Glutamatergic neuron (in vitro differentiated cells): ENCODE measurements at regions not wholly inside any gene's neighbourhood (a gene's known extent, or its start where the extent isn't known, plus 50 kb on each side); places are given as distances from the start of the nearest gene placed in this dataset.

Source experiments
- DNase-seq: peaks from one replicate; pipeline ENCODE4 v3.0.0; 2022
- H3K27ac Mint-ChIP-seq: one replicate; pipeline ENCODE4 v1.8.0; 2020; ENCODE audit warnings: mild to moderate bottlenecking, mixed read lengths, inconsistent platforms; ENCODE audit not compliant: unreplicated experiment
- H3K27me3 Mint-ChIP-seq: one replicate; pipeline ENCODE4 v1.8.0; 2020; ENCODE audit warnings: mild to moderate bottlenecking, moderate library complexity, mixed read lengths, inconsistent platforms; ENCODE audit not compliant: unreplicated experiment
- H3K36me3 Mint-ChIP-seq: one replicate; pipeline ENCODE4 v1.8.0; 2020; ENCODE audit warnings: mild to moderate bottlenecking, mixed read lengths, inconsistent platforms; ENCODE audit not compliant: unreplicated experiment
- H3K4me1 Mint-ChIP-seq: one replicate; pipeline ENCODE4 v1.8.0; 2020; ENCODE audit warnings: mild to moderate bottlenecking, low read depth, mixed read lengths, inconsistent platforms; ENCODE audit not compliant: unreplicated experiment
- H3K4me3 Mint-ChIP-seq: one replicate; pipeline ENCODE4 v1.8.0; 2020; ENCODE audit warnings: mild to moderate bottlenecking, mixed read lengths, inconsistent platforms; ENCODE audit not compliant: unreplicated experiment
- H3K9me3 Mint-ChIP-seq: one replicate; pipeline ENCODE4 v1.8.0; 2020; ENCODE audit warnings: mild to moderate bottlenecking, moderate library complexity, mixed read lengths, inconsistent platforms; ENCODE audit not compliant: unreplicated experiment
- TF ChIP-seq, protein P1 (sequence below): fragments of 200-600 bp; sonication (generic); IDR thresholded peaks from one replicate; pipeline ENCODE4 v1.5.0; 2021; ENCODE audit not compliant: partially characterized antibody, unreplicated experiment

DNA sequence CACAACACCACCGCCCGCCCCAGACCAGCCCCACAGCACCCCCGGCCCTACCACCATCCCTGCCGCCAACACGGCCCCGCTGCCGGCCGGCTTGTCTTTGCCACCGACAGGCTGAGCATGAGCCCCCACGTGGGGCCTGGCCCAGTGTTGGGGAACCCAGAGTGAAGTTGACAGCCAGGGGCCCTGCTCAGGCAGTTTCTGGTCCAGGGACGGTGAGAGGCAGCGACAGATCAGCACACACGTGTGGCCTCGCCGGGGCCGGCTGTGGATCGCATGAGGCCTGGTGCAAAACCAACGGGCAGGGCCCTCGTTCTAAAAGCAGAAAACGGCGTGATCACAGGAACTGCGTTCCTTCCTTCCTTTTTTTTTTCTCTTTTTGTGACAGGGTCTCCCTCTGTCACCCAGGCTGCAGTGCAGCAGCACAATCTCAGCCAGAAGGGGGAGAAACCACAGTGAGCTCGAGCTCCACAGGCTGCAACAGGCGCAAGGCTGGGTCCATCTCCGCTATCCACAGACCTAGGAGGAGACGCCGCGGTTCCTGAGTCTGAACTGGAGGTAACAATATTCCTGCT, 50.5 kb upstream of the FBRSL1 start:
- Mint-ChIP-seq H3K9me3 (peaks cover 14% of the 10 kb centered on the region), H3K27me3 (peaks cover 16% of the 10 kb centered on the region), H3K4me1 (peaks cover 11% of the 10 kb centered on the region), H3K4me3 (no peak overlapping the region), H3K27ac (no peak overlapping the region), H3K36me3 (peaks cover 9% of the 10 kb centered on the region)
- TF ChIP-seq, protein P1, sequence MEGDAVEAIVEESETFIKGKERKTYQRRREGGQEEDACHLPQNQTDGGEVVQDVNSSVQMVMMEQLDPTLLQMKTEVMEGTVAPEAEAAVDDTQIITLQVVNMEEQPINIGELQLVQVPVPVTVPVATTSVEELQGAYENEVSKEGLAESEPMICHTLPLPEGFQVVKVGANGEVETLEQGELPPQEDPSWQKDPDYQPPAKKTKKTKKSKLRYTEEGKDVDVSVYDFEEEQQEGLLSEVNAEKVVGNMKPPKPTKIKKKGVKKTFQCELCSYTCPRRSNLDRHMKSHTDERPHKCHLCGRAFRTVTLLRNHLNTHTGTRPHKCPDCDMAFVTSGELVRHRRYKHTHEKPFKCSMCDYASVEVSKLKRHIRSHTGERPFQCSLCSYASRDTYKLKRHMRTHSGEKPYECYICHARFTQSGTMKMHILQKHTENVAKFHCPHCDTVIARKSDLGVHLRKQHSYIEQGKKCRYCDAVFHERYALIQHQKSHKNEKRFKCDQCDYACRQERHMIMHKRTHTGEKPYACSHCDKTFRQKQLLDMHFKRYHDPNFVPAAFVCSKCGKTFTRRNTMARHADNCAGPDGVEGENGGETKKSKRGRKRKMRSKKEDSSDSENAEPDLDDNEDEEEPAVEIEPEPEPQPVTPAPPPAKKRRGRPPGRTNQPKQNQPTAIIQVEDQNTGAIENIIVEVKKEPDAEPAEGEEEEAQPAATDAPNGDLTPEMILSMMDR = no peak
- DNase-seq = no peak

DNA sequence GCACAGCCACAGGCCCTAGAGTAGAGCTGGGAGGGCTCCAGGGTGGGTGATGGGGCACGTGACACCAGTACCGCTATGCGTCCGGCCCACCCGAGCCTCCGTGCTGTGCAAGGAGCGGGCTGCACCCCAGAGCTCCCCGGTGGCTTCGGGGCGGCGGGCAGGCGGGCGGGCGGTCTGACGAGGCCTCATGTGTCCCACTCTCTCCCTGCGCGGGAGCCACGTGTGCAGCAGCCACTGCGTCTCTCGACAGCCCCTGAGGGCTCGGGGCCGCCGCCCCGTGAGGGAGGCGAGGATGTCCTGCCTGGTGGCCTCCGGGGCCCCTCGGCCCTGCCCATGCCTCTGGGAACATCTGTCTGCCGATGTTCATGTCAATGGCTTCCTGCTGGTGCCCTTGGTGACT, 51.2 kb upstream of the FBRSL1 start:
- TF ChIP-seq, protein P1 = no peak
- Mint-ChIP-seq H3K4me1 (peaks cover 11% of the 10 kb centered on the region), H3K4me3 (no peak overlapping the region), H3K27me3 (peaks cover 16% of the 10 kb centered on the region), H3K27ac (no peak overlapping the region), H3K9me3 (peaks cover 13% of the 10 kb centered on the region), H3K36me3 (peaks cover 7% of the 10 kb centered on the region)
- no peak for DNase-seq

DNA sequence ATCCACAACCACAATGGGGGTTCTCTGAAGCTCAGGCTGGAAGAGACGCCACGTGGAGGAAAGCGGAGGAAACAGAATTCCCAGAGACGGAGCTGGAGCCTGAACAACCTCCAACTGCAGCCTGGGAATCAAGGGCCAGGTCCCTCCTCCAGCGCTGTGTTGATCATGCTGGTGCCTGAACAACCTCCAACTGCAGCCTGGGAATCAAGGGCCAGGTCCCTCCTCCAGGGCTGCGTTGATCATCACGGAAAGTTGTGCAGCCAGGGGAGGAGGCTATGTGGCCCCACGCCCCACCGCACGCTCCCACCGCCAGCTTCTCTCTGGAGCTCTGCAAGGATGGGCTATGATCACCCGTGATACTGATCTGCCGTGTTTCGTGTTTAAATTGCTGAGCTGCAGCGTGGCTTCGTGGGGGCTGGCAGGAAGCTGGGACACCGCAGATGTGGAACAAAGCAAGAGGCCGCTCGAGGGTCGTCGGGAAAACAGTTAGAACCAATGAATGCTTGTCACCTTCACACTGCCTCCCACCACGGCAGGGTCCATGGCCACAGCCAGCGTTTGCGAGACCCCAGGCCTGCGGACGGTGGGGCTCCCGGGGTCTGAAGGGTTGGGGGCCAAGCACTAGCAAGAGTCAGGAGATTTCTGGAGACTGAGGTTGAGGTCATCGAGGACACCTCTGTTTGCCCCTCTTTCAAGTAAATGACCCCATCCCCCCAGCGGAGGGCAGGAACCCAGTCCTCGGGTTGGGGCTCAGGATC, 51.8 kb upstream of the FBRSL1 start:
- peaks cover under 1% of the 10 kb centered on the region for H3K36me3 Mint-ChIP-seq
- peaks cover 8% of the 10 kb centered on the region for H3K4me1 Mint-ChIP-seq
- no peak overlapping the region for H3K27ac Mint-ChIP-seq
- no peak for DNase-seq
- H3K9me3 Mint-ChIP-seq = peaks cover 14% of the 10 kb centered on the region
- no peak overlapping the region for H3K4me3 Mint-ChIP-seq
- TF ChIP-seq, protein P1 = no peak
- peaks cover 16% of the 10 kb centered on the region for H3K27me3 Mint-ChIP-seq

DNA sequence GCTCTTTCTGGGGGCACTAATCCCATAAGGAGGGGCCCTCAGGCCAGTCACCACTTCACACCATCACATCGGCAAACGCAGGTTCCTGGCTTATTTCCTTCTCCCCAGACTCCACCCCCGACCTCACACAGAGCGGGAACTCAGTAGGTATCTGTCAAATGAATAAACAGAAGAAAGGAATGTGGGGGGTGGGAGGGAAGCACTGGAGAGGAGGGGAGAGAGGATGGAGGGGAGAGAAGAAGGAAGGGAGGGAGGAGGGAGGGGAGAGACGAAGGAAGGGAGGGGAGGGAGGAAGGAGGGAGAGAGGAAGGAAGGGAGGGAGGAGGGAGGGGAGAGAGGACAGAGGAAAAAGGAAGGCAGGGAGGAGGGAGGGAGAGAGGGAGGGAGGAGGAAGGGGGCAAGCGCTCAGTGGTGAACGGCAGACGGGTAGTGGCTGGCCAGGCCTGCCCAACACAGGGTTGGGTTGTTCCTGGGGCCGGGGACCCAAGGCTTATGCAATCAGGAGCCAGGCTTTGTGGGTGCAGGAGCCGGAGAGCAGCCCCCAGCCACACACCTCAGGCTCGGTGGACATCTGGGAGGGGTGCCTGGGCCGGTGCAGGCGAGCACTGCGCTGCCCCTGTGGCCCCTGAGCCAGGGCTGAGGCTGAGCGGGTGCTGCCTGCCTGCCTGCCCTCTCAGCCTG, 52.6 kb upstream of the FBRSL1 start:
- Mint-ChIP-seq H3K4me1 (peaks cover 10% of the 10 kb centered on the region), H3K27ac (no peak overlapping the region), H3K27me3 (peaks cover 15% of the 10 kb centered on the region), H3K9me3 (peaks cover 14% of the 10 kb centered on the region), H3K36me3 (no peaks in the 10 kb centered on the region), H3K4me3 (no peak overlapping the region)
- TF ChIP-seq, protein P1 = no peak
- DNase-seq = no peak
